ENCODE measurements at regions not wholly inside any gene's neighbourhood (a gene's known extent, or its start where the extent isn't known, plus 50 kb on each side); places are given as distances from the start of the nearest gene placed in this dataset.

DNA sequence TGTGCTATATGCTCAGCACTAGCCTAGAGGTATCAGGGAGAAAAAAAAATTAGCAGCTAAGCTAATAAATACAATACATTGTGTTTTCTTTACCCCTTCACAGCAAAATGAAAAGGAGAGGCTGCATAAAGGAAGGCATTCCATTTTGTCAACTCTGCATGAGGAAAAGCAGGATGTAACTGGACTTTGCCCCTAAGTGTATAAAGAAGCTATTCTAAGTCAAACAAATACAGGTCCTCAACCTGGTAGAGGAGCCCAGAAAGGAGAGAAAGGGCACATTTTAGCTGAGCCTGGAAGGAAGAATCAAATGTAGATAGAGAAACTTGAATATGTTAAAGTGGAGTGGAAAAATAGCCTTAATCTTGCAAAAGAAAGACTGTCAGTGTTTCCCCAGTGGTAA lies 89.0 kb upstream of the SPRED1 start:
- Histone ChIP-seq H3K9ac (ENCODE audit: low read length) (no peak overlapping the region), H3K4me1 (ENCODE audit: control insufficient read depth, low read depth, low read length) (peaks cover 14% of the 10 kb centered on the region), H3K27ac (ENCODE audit: low read length) (no peak overlapping the region)

DNA sequence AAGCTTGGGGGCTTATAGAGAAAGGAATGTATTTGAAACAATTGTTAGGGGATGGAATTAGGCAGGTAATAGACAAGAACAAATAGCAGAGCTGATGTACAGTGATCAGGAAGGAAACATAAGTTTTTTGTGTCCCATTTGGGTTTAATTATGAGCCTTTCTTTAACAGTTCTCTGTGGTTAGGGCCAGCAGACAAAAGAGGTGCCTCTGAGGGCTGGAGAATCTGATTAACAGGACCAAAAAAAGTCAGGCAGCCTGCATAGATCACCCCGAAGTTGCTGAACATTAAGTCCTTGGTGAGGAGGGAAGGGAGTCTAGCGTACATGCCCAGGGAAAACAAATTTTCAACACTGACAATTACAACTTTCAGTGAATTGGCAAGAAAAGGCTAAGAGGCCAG lies 88.6 kb upstream of the SPRED1 start:
- Histone ChIP-seq H3K4me1 (ENCODE audit: control insufficient read depth, low read depth, low read length) (peaks cover 14% of the 10 kb centered on the region), H3K4me3 (ENCODE audit: low read length) (no peak overlapping the region), H3K27ac (ENCODE audit: low read length) (no peak overlapping the region), H3K36me3 (ENCODE audit: control insufficient read depth, low read depth, low read length) (no peaks in the 10 kb centered on the region), H3K9ac (ENCODE audit: low read length) (no peak overlapping the region), H3K9me3 (ENCODE audit: control insufficient read depth, low read depth, low read length) (no peaks in the 10 kb centered on the region), H3K27me3 (ENCODE audit: control insufficient read depth, insufficient read depth, low read length) (no peaks in the 10 kb centered on the region)

More for the DNA sequence above, 89.0 kb upstream of the SPRED1 start:
- Histone ChIP-seq H3K4me3 (ENCODE audit: low read length) (no peak overlapping the region), H3K27me3 (ENCODE audit: control insufficient read depth, insufficient read depth, low read length) (no peaks in the 10 kb centered on the region), H3K36me3 (ENCODE audit: control insufficient read depth, low read depth, low read length) (no peaks in the 10 kb centered on the region), H3K9me3 (ENCODE audit: control insufficient read depth, low read depth, low read length) (no peaks in the 10 kb centered on the region)

- Histone ChIP-seq H3K9me3 (ENCODE audit: control insufficient read depth, low read depth, low read length) (no peaks in the 10 kb centered on the region), H3K9ac (ENCODE audit: low read length) (no peak overlapping the region), H3K36me3 (ENCODE audit: control insufficient read depth, low read depth, low read length) (no peaks in the 10 kb centered on the region), H3K27ac (ENCODE audit: low read length) (no peak overlapping the region), H3K27me3 (ENCODE audit: control insufficient read depth, insufficient read depth, low read length) (no peaks in the 10 kb centered on the region), H3K4me1 (ENCODE audit: control insufficient read depth, low read depth, low read length) (peaks cover 14% of the 10 kb centered on the region), H3K4me3 (ENCODE audit: low read length) (no peak overlapping the region)
Measured at GRCh38 chr15:38164507-38164906, 88.1 kb upstream of the SPRED1 start.

DNA sequence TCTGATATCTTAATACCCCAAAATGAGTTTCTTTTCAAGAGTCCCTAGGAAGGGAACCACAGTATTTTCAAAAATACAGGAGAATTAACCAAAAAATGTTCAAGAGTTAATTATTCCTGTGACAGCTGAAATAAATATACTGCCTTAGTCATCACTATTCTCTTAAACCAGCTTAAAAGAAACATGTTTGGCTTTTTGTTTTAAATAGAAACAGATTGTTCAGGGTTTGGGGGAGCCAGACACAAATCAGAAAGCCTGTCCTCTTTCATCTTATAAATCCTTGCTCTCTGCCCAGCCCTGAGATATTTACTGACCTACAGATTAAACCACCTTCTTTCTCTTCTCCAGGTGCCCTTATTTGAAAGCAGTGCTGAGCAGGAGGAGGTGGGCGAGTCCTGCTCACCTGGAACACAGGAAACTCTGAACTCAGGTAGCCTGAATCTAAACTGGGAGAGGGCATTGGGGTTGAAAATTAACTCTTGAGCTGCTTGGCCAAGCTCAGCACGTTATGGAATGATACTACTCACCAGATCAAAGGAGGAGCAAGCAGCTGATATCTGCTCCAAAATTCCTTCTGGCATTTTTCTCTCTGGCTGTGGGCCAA lies 84.1 kb upstream of the SPRED1 start:
- Histone ChIP-seq H3K27me3 (ENCODE audit: control insufficient read depth, insufficient read depth, low read length) (no peaks in the 10 kb centered on the region), H3K9ac (ENCODE audit: low read length) (no peak overlapping the region), H3K9me3 (ENCODE audit: control insufficient read depth, low read depth, low read length) (no peaks in the 10 kb centered on the region), H3K4me3 (ENCODE audit: low read length) (no peak overlapping the region), H3K36me3 (ENCODE audit: control insufficient read depth, low read depth, low read length) (no peaks in the 10 kb centered on the region), H3K4me1 (ENCODE audit: control insufficient read depth, low read depth, low read length) (peaks cover 16% of the 10 kb centered on the region), H3K27ac (ENCODE audit: low read length) (no peak overlapping the region)

- peaks cover 6% of the 10 kb centered on the region for H3K4me1 ChIP-seq (ENCODE audit: control insufficient read depth, low read depth, low read length)
- no peaks in the 10 kb centered on the region for H3K27me3 ChIP-seq (ENCODE audit: control insufficient read depth, insufficient read depth, low read length)
- H3K9ac ChIP-seq (ENCODE audit: low read length): no peak overlapping the region
- no peak overlapping the region for H3K4me3 ChIP-seq (ENCODE audit: low read length)
- H3K27ac ChIP-seq (ENCODE audit: low read length): no peak overlapping the region
- H3K36me3 ChIP-seq (ENCODE audit: control insufficient read depth, low read depth, low read length): no peaks in the 10 kb centered on the region
- H3K9me3 ChIP-seq (ENCODE audit: control insufficient read depth, low read depth, low read length): no peaks in the 10 kb centered on the region
Measured at GRCh38 chr15:38171973-38172372, 80.7 kb upstream of the SPRED1 start.

- Histone ChIP-seq H3K27me3 (ENCODE audit: control insufficient read depth, insufficient read depth, low read length) (no peaks in the 10 kb centered on the region), H3K27ac (ENCODE audit: low read length) (no peak overlapping the region), H3K4me3 (ENCODE audit: low read length) (no peak overlapping the region), H3K9ac (ENCODE audit: low read length) (no peak overlapping the region), H3K4me1 (ENCODE audit: control insufficient read depth, low read depth, low read length) (peaks cover 6% of the 10 kb centered on the region), H3K9me3 (ENCODE audit: control insufficient read depth, low read depth, low read length) (no peaks in the 10 kb centered on the region), H3K36me3 (ENCODE audit: control insufficient read depth, low read depth, low read length) (no peaks in the 10 kb centered on the region)
Measured at GRCh38 chr15:38174691-38175090, 77.9 kb upstream of the SPRED1 start.

DNA sequence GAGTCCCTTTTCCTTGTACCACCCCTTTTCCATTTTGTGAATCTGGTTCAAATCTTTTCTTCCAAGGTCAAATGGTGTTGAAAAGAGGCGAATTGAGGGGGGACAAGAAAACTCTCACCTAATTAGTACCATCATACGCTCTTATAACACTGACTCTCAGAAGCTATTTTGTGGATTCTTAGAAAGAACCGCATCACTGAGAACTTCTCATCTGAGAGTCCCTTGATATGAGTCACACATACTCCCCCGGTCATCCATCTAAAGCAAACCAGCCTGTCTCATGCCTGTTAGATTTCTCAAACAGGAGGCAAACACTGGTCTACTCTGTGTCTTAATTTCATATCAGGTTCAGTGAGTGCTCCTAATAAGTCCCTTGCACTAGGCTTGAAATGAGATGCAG lies 76.5 kb upstream of the SPRED1 start:
- Histone ChIP-seq H3K4me3 (ENCODE audit: low read length) (no peak overlapping the region), H3K4me1 (ENCODE audit: control insufficient read depth, low read depth, low read length) (peaks cover 6% of the 10 kb centered on the region), H3K27me3 (ENCODE audit: control insufficient read depth, insufficient read depth, low read length) (no peaks in the 10 kb centered on the region), H3K9me3 (ENCODE audit: control insufficient read depth, low read depth, low read length) (no peaks in the 10 kb centered on the region), H3K27ac (ENCODE audit: low read length) (no peak overlapping the region), H3K9ac (ENCODE audit: low read length) (no peak overlapping the region), H3K36me3 (ENCODE audit: control insufficient read depth, low read depth, low read length) (no peaks in the 10 kb centered on the region)

DNA sequence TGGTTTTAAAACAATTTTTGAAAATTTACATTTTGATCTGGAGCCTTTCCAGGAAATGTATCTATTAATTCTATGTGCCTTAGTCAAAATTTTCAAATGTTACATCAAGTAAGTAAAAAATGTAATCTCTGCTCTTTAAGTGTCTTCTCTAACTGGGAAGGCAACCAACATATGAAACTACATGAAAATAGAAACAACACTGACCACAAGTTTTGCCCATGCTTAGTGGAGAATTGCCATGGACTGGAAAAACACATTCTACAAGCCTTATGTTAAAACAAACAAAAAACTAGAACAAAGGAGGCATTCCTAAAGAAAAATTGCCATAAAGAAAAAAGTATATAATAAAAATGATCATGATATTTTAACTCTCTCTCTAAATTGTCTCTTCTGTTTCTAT lies 75.9 kb upstream of the SPRED1 start:
- H3K36me3 ChIP-seq (ENCODE audit: control insufficient read depth, low read depth, low read length): no peaks in the 10 kb centered on the region
- H3K9me3 ChIP-seq (ENCODE audit: control insufficient read depth, low read depth, low read length): no peaks in the 10 kb centered on the region
- no peak overlapping the region for H3K27ac ChIP-seq (ENCODE audit: low read length)
- peaks cover 6% of the 10 kb centered on the region for H3K4me1 ChIP-seq (ENCODE audit: control insufficient read depth, low read depth, low read length)
- H3K9ac ChIP-seq (ENCODE audit: low read length): no peak overlapping the region
- no peaks in the 10 kb centered on the region for H3K27me3 ChIP-seq (ENCODE audit: control insufficient read depth, insufficient read depth, low read length)
- no peak overlapping the region for H3K4me3 ChIP-seq (ENCODE audit: low read length)

DNA sequence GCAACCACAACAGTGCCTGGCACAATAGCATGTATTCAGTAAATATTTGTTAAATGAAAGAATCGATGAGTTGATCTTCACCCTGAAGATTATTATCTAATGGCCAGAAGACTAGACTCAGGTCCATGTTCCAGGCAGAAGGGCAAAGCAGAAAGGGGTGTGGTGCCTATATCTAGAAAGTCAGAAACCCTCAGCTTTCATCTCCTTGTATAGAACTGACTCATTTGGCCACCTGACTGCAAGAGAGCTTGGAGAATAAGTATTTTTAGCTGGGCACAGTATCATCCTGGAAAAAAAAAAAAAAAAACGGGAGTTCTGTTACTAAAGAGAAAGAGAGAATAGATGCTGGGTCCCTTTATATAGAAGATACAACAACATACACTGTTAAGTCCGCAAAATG lies 69.7 kb upstream of the SPRED1 start:
- H3K9ac ChIP-seq (ENCODE audit: low read length): no peak overlapping the region

GRCh38 chr15:38186507-38186906 lies 66.1 kb upstream of the SPRED1 start:
- H3K4me1 ChIP-seq (ENCODE audit: control insufficient read depth, low read depth, low read length): peaks cover 21% of the 10 kb centered on the region
- no peak overlapping the region for H3K27ac ChIP-seq (ENCODE audit: low read length)
- no peaks in the 10 kb centered on the region for H3K36me3 ChIP-seq (ENCODE audit: control insufficient read depth, low read depth, low read length)
- H3K9ac ChIP-seq (ENCODE audit: low read length): no peak overlapping the region
- no peaks in the 10 kb centered on the region for H3K9me3 ChIP-seq (ENCODE audit: control insufficient read depth, low read depth, low read length)
- H3K4me3 ChIP-seq (ENCODE audit: low read length): no peak overlapping the region
- no peaks in the 10 kb centered on the region for H3K27me3 ChIP-seq (ENCODE audit: control insufficient read depth, insufficient read depth, low read length)

More for the DNA sequence above, 69.7 kb upstream of the SPRED1 start:
- Histone ChIP-seq H3K4me3 (ENCODE audit: low read length) (no peak overlapping the region), H3K36me3 (ENCODE audit: control insufficient read depth, low read depth, low read length) (no peaks in the 10 kb centered on the region), H3K4me1 (ENCODE audit: control insufficient read depth, low read depth, low read length) (peaks cover 17% of the 10 kb centered on the region), H3K27ac (ENCODE audit: low read length) (no peak overlapping the region), H3K27me3 (ENCODE audit: control insufficient read depth, insufficient read depth, low read length) (no peaks in the 10 kb centered on the region), H3K9me3 (ENCODE audit: control insufficient read depth, low read depth, low read length) (no peaks in the 10 kb centered on the region)

GRCh38 chr15:38187630-38188313 lies 64.9 kb upstream of the SPRED1 start:
- Histone ChIP-seq H3K9me3 (ENCODE audit: control insufficient read depth, low read depth, low read length) (no peaks in the 10 kb centered on the region), H3K4me1 (ENCODE audit: control insufficient read depth, low read depth, low read length) (peaks cover 21% of the 10 kb centered on the region), H3K36me3 (ENCODE audit: control insufficient read depth, low read depth, low read length) (no peaks in the 10 kb centered on the region), H3K27me3 (ENCODE audit: control insufficient read depth, insufficient read depth, low read length) (no peaks in the 10 kb centered on the region), H3K4me3 (ENCODE audit: low read length) (no peak overlapping the region), H3K9ac (ENCODE audit: low read length) (no peak overlapping the region), H3K27ac (ENCODE audit: low read length) (no peak overlapping the region)

DNA sequence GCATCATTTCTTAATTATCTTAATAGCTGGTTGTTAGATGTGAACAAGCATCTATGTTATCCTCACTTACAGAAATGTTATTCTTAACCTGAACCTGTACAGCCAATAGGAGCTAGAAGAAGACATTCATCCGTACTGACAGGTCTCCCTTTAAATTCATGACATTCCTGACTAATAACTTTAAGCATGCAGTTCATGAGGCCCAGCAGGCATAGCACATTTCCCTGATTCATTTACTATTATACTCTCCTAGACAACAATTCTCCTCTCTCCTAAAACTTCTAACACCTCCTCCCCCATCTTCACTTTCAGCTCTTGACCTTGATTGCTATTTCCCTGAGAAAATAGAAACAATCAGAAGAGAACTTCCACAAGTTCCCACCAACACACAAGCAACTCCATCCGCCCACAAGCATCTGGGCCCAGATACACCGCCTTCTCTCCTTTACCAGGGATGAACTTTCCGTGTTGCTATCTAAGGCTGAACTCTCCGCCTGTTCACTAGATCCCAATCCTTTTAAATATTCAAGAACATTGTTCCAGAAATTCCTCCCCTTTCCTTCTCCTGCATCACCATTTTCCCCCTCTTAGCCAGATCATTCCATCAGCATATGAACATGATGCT lies 62.9 kb upstream of the SPRED1 start:
- no peak overlapping the region for H3K27ac ChIP-seq (ENCODE audit: low read length)
- no peaks in the 10 kb centered on the region for H3K9me3 ChIP-seq (ENCODE audit: control insufficient read depth, low read depth, low read length)
- H3K4me3 ChIP-seq (ENCODE audit: low read length): no peak overlapping the region
- no peaks in the 10 kb centered on the region for H3K27me3 ChIP-seq (ENCODE audit: control insufficient read depth, insufficient read depth, low read length)
- H3K9ac ChIP-seq (ENCODE audit: low read length): no peak overlapping the region
- H3K36me3 ChIP-seq (ENCODE audit: control insufficient read depth, low read depth, low read length): no peaks in the 10 kb centered on the region
- H3K4me1 ChIP-seq (ENCODE audit: control insufficient read depth, low read depth, low read length): peaks cover 24% of the 10 kb centered on the region
